Stimulated activated CD8-positive, alpha-beta memory T cell treated with anti-CD3 and anti-CD28 coated beads, Interleukin-4, amount 100 ng/mL, for 48 hours (primary cell): ENCODE measurements at regions not wholly inside any gene's neighbourhood (a gene's known extent, or its start where the extent isn't known, plus 50 kb on each side); places are given as distances from the start of the nearest gene placed in this dataset.

Experiments used
- DNase-seq: peaks from one replicate; pipeline ENCODE4 v3.0.0-alpha.2; 2020

- DNase-seq, result no peak
Measured at GRCh38 chr6:138716013-138716412, 57.6 kb upstream of the CCDC28A start.

DNA sequence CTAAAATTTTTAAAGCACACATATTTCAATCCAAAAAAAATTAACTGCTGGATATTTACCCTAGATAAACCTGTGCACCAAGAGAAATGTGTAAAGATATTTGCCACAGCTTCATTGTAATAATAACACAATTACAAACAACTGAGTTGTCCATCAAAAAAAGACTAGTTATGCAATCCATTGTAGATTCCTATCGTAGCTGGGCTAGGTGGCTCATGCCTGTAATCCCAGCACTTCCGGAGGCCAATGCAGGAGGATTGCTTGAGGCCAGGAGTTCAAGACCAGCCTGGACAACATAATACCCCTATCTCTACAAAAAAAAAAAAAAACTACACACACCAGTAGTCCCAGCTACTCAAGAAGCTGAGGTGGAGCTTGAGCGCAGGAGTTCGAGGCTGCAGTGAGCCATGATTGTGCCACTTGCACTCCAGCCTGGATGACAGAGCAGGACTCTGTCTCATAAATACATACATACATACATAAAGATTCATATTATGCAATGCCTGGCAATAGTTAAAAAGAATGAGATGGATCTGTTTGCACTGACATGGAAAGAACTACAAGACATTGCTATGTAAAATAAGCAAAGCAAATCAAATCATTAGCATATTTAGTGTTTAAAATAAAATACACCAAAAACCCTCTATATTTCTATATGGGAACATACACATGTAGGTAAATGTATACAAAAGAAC lies 56.5 kb upstream of the CCDC28A start:
- DNase-seq, result no peak

DNA sequence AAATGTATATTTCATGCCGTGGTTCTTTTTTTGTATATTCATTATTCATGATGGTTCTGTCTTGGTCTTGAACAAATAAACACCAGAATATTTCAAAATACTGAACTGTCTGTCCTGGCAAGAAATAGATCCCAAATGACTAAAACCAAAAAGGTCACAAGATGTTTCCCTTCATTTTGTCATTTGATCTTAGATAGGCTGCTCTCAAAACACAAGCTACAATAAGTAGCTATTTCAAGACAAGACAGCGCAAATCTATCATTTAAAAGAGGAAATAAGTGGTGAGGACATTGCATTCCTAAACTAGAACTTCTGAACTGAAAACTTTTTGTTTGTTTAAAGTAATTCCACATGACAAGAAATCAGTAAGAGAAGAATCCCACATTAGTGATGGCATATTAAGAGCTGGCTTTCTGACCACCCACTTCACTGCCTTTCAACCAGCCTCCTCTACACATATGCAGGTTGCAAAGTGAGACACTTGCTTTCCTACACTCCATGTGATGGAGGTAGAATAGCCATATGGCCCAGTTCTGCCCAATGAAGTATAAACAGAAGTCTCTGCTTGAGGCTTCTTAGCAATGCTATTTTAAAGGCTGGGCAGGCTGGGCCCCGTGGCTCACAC lies 54.4 kb upstream of the CCDC28A start:
- DNase-seq, result no peak

DNA sequence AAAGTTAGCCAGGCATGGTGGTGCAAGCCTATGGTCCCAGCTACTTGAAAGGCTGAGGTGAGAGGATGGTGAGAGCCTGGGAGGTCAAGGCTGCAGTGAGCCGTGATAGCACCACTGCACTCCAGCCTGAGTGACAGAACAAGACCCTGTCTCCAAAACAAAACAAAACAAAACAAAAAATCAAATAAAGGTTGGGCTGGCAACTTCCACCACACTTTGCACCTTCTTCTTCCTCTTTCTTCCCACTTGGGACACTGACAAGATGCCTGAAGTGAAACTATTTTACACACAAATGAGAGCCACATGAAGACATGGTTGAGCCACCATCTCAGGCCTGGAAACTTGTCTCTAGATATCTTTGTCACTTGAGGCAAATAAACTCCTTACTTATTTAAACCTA lies 53.8 kb upstream of the CCDC28A start:
- DNase-seq, result no peak

GRCh38 chr6:138722425-138723371 lies 50.9 kb upstream of the CCDC28A start:
- DNase-seq, result no peak
